Peyer's patch (tissue), 4 donors: ENCODE measurements at regions not wholly inside any gene's neighbourhood (a gene's known extent, or its start where the extent isn't known, plus 50 kb on each side); places are given as distances from the start of the nearest gene placed in this dataset.

Experiments used
- CTCF ChIP-seq, 6 experiments: fragments of 450-650 bp in 4 of 6; fragments of 200-600 bp in 2 of 6; sonication (generic) in 1 of 6; IDR thresholded peaks; one replicate each; pipeline ENCODE4 v1.5.1; 2017 to 2019; ENCODE audit warnings: antibody characterized with exemption in 6 of 6, mild to moderate bottlenecking in 3 of 6, moderate library complexity in 1 of 6
- POLR2A ChIP-seq, 2 donors: fragments of 450-650 bp; IDR thresholded peaks; one replicate each; pipeline ENCODE4 v1.5.1; 2017; ENCODE audit warnings: antibody characterized with exemption in 2 of 2, mild to moderate bottlenecking in 2 of 2, moderate library complexity in 2 of 2

- TF ChIP-seq POLR2A (IDR thresholded peaks at IDR 0.05) (no peak), CTCF (IDR thresholded peaks at IDR 0.05) (no peak)
Observed at GRCh38 chr6:90911642-90912041, 324.8 kb upstream of the MAP3K7 start.
